ENCODE measurements at regions not wholly inside any gene's neighbourhood (a gene's known extent, or its start where the extent isn't known, plus 50 kb on each side); places are given as distances from the start of the nearest gene placed in this dataset.

DNA sequence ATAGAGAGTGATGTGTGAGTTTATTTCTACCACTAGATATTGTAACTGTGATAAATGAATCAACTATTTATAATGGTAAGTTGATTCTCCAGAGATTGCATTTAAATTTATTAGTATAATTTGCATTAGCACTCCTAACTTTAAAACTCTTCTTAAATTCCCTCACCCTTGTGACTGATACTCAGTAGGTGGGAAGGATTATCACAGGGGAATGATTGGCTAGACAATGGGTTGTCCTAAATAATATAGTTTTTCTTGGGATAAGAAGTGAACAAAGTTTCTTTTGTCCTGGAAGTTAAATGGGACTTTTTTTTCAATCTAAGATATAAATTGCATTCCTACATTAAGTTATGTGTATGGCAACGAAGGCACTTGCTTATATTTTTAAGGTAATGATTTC, 169.2 kb upstream of the PITX2 start:
- Histone ChIP-seq H3K27ac (no peak overlapping the region), H3K27me3 (ENCODE audit: insufficient read depth, low read depth, severe bottlenecking) (peaks cover 62% of the 10 kb centered on the region), H3K4me3 (ENCODE audit: low read depth, low read length) (no peak overlapping the region), H3K36me3 (no peaks in the 10 kb centered on the region), H3K9me3 (ENCODE audit: severe bottlenecking) (no peaks in the 10 kb centered on the region)
- DNase-seq, result no peak
- TF ChIP-seq CTCF (IDR thresholded peaks at IDR 0.05; ENCODE audit: low read depth, low read length), result no peak

DNA sequence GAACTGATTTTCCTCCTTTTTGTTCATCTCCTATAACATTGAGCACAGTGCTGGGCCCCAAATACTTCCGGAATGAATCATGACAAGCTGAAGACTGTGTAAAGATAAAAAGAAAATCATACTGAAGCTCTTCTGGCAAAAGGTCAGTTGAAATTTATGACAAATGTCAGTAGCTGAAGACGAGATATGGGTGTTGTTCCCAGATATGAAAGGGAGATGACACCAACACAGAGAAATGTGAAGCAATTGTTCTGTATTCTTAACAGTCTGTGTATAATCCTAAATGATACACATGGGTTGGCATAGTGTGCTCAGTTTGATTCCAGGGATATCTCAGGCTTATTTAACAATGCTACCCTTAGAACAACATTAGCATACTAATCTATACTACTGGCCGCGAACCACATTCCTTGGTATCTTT, 170.5 kb upstream of the PITX2 start:
- Histone ChIP-seq H3K27ac (no peak overlapping the region), H3K36me3 (no peaks in the 10 kb centered on the region), H3K9me3 (ENCODE audit: severe bottlenecking) (no peaks in the 10 kb centered on the region), H3K27me3 (ENCODE audit: insufficient read depth, low read depth, severe bottlenecking) (peaks cover 66% of the 10 kb centered on the region), H3K4me3 (ENCODE audit: low read depth, low read length) (no peak overlapping the region)
- DNase-seq, result no peak
- TF ChIP-seq CTCF (IDR thresholded peaks at IDR 0.05; ENCODE audit: low read depth, low read length), result no peak

GRCh38 chr4:110793890-110794554, 171.1 kb upstream of the PITX2 start:
- Histone ChIP-seq H3K9me3 (ENCODE audit: severe bottlenecking) (no peaks in the 10 kb centered on the region), H3K27ac (no peak overlapping the region), H3K27me3 (ENCODE audit: insufficient read depth, low read depth, severe bottlenecking) (peaks cover 66% of the 10 kb centered on the region), H3K36me3 (no peaks in the 10 kb centered on the region), H3K4me3 (ENCODE audit: low read depth, low read length) (no peak overlapping the region)
- TF ChIP-seq CTCF (IDR thresholded peaks at IDR 0.05; ENCODE audit: low read depth, low read length), result no peak
- DNase-seq, result no peak

DNA sequence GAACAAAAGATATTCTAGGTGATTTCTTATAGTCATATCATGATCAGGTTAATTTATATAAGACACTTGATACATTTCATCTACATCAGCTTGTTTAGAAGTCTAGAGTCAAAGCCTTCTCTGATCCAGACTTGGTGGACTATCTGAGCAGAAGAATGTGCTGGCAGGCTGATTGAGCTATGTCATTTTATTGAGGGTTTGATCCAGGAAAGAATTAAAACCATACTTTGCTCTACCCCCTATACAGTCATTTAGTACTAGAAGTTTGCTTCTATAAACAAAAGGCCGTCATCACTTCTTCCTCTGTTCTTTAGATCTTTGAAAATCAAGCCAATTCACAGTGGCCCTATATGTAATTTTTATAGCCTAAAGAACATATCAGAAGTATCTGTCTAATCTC, 173.1 kb upstream of the PITX2 start:
- no peak for TF ChIP-seq CTCF (IDR thresholded peaks at IDR 0.05; ENCODE audit: low read depth, low read length)
- no peak overlapping the region for H3K4me3 ChIP-seq (ENCODE audit: low read depth, low read length)
- no peaks in the 10 kb centered on the region for H3K36me3 ChIP-seq
- H3K27ac ChIP-seq, result no peak overlapping the region
- H3K27me3 ChIP-seq (ENCODE audit: insufficient read depth, low read depth, severe bottlenecking), result peaks cover 70% of the 10 kb centered on the region
- no peaks in the 10 kb centered on the region for H3K9me3 ChIP-seq (ENCODE audit: severe bottlenecking)
- no peak for DNase-seq

DNA sequence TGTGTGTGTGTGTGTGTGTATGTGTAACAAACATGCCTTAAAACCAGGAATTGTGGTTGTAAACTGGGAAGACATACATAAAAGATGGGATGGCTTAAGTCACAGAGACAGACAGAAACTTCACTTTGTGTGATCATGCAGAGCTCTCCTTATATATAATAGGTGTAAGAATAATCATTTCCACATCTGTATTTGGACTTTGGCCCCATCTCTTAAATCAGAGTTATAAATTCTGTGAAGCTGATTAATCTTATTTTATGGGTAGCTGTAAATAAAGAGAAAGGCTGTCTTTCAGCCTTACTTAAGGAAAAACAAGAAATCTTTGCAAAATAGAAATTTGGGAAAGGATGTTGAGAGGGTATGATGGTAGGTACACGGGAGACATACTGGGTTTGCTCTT, 174.6 kb upstream of the PITX2 start:
- Histone ChIP-seq H3K4me3 (ENCODE audit: low read depth, low read length) (no peak overlapping the region), H3K9me3 (ENCODE audit: severe bottlenecking) (no peaks in the 10 kb centered on the region), H3K27ac (no peak overlapping the region), H3K27me3 (ENCODE audit: insufficient read depth, low read depth, severe bottlenecking) (peaks cover 70% of the 10 kb centered on the region), H3K36me3 (no peaks in the 10 kb centered on the region)
- no peak for DNase-seq
- TF ChIP-seq CTCF (IDR thresholded peaks at IDR 0.05; ENCODE audit: low read depth, low read length), result no peak

- H3K27me3 ChIP-seq (ENCODE audit: insufficient read depth, low read depth, severe bottlenecking), result peaks cover 70% of the 10 kb centered on the region
- H3K27ac ChIP-seq, result no peak overlapping the region
- no peaks in the 10 kb centered on the region for H3K36me3 ChIP-seq
- DNase-seq, result no peak
- H3K4me3 ChIP-seq (ENCODE audit: low read depth, low read length), result no peak overlapping the region
- TF ChIP-seq CTCF (IDR thresholded peaks at IDR 0.05; ENCODE audit: low read depth, low read length), result no peak
- H3K9me3 ChIP-seq (ENCODE audit: severe bottlenecking), result no peaks in the 10 kb centered on the region
These were observed 175.8 kb upstream of the PITX2 start for GRCh38 chr4:110798687-110799086.

All from WERI-Rb-1 (cell line).